Ascending aorta (tissue), 2 donors: ENCODE measurements at regions not wholly inside any gene's neighbourhood (a gene's known extent, or its start where the extent isn't known, plus 50 kb on each side); places are given as distances from the start of the nearest gene placed in this dataset.
"Not testable (repeated sequence)": the region's sequence is repeated elsewhere in the genome, so short reads cannot be mapped to it uniquely, and the experiment has no call there.

ENCODE experiments used
- DNase-seq, 2 donors: peaks; one replicate each; pipeline ENCODE4 v3.0.0-alpha.2; 2019; ENCODE audit warnings: low spot score in 2 of 2
- H3K27ac ChIP-seq, 2 donors: fragments of 200-600 bp; sonication (generic); one replicate each; pipeline ENCODE4 v1.5.1; 2016 to 2017; ENCODE audit warnings: mild to moderate bottlenecking in 1 of 2
- H3K27me3 ChIP-seq: fragments of 200-600 bp; sonication (generic); one replicate; pipeline ENCODE4 v1.5.1; 2017
- H3K36me3 ChIP-seq, 2 donors: fragments of 200-600 bp; sonication (generic); one replicate each; pipeline ENCODE4 v1.5.1; 2016
- H3K4me1 ChIP-seq, 2 donors: fragments of 200-600 bp; sonication (generic); one replicate each; pipeline ENCODE4 v1.5.1; 2016 to 2017; ENCODE audit warnings: mild to moderate bottlenecking in 1 of 2
- H3K4me3 ChIP-seq, 2 donors: fragments of 200-600 bp; sonication (generic); one replicate each; pipeline ENCODE4 v1.5.1; 2016 to 2017; ENCODE audit warnings: mild to moderate bottlenecking in 1 of 2
- H3K9me3 ChIP-seq, 2 donors: fragments of 200-600 bp; sonication (generic); one replicate each; pipeline ENCODE4 v1.5.1; 2016
- CTCF ChIP-seq, 3 experiments: fragments of 200-600 bp in 2 of 3; fragments of 450-650 bp in 1 of 3; sonication (generic) in 2 of 3; IDR thresholded peaks; one replicate each; pipeline ENCODE4 v1.5.1; 2016 to 2019; ENCODE audit warnings: antibody characterized with exemption in 3 of 3, mild to moderate bottlenecking in 1 of 3, moderate library complexity in 1 of 3
- intact Hi-C: fragments of 100-400 bp; cut with DNase I; formaldehyde crosslinking; loops from one replicate; pipeline ENCODE4 v1.15.1; 2023

- no peak for DNase-seq
Measured at GRCh38 chr2:37571587-37572136, 99.8 kb downstream of the CDC42EP3 start.

GRCh38 chr2:37573451-37574388 lies 97.7 kb downstream of the CDC42EP3 start:
- Histone ChIP-seq H3K4me3 (no peak overlapping the region), H3K9me3 (no peaks in the 10 kb centered on the region), H3K36me3 (no peaks in the 10 kb centered on the region), H3K27me3 (no peaks in the 10 kb centered on the region), H3K4me1 (peaks cover 8 to 21% of the 10 kb centered on the region in 2 donors), H3K27ac (no peak overlapping the region)
- DNase-seq, result no peak
- TF ChIP-seq CTCF (IDR thresholded peaks at IDR 0.05), result no peak
- intact Hi-C loops, result loop anchor here (5.0 kb wide), 1 partner anchor 46 kb away; no protein-coding TSS in a partner anchor

More at GRCh38 chr2:37571587-37572136, 99.8 kb downstream of the CDC42EP3 start:
- intact Hi-C loops, result loop anchor here (5.0 kb wide), 1 partner anchor 44 kb away; no protein-coding TSS in a partner anchor
- no peaks in the 10 kb centered on the region for H3K27me3 ChIP-seq
- no peak for TF ChIP-seq CTCF (IDR thresholded peaks at IDR 0.05)
- H3K4me1 ChIP-seq, result peaks cover 8 to 21% of the 10 kb centered on the region in 2 donors
- H3K27ac ChIP-seq, result no peak overlapping the region
- H3K4me3 ChIP-seq, result no peak overlapping the region
- no peaks in the 10 kb centered on the region for H3K9me3 ChIP-seq
- H3K36me3 ChIP-seq, result no peaks in the 10 kb centered on the region

- no peak for TF ChIP-seq CTCF (IDR thresholded peaks at IDR 0.05)
- no peaks in the 10 kb centered on the region for H3K9me3 ChIP-seq
- H3K4me1 ChIP-seq, result peaks cover 0 to 9% of the 10 kb centered on the region in 2 donors
- no peaks in the 10 kb centered on the region for H3K27me3 ChIP-seq
- DNase-seq, result no peak
- intact Hi-C loops, result no loop called here
- H3K4me3 ChIP-seq, result no peak overlapping the region
- no peaks in the 10 kb centered on the region for H3K36me3 ChIP-seq
- H3K27ac ChIP-seq, result no peak overlapping the region
Measured at GRCh38 chr2:37575780-37576179, 95.7 kb downstream of the CDC42EP3 start.

- H3K4me1 ChIP-seq, intact Hi-C loops: not testable (repeated sequence)
Measured at GRCh38 chr2:37576194-37576593, 95.2 kb downstream of the CDC42EP3 start.

GRCh38 chr2:37576831-37577230 lies 94.6 kb downstream of the CDC42EP3 start:
- Histone ChIP-seq H3K27me3 (no peaks in the 10 kb centered on the region), H3K4me3 (no peak overlapping the region), H3K4me1 (peaks cover 0 to 6% of the 10 kb centered on the region in 2 donors), H3K27ac (no peak overlapping the region), H3K36me3 (no peaks in the 10 kb centered on the region), H3K9me3 (no peaks in the 10 kb centered on the region)
- no peak for DNase-seq
- TF ChIP-seq CTCF (IDR thresholded peaks at IDR 0.05), result no peak
- intact Hi-C loops, result no loop called here

More at GRCh38 chr2:37576194-37576593, 95.2 kb downstream of the CDC42EP3 start:
- not testable (repeated sequence) for H3K27me3 ChIP-seq, H3K36me3 ChIP-seq, H3K27ac ChIP-seq, DNase-seq, H3K4me3 ChIP-seq, H3K9me3 ChIP-seq

GRCh38 chr2:37579192-37579713 lies 92.2 kb downstream of the CDC42EP3 start:
- TF ChIP-seq CTCF (IDR thresholded peaks at IDR 0.05), result no peak
- intact Hi-C loops, result no loop called here
- H3K4me1 ChIP-seq, result peaks cover 5 to 14% of the 10 kb centered on the region in 2 donors

GRCh38 chr2:37579949-37580348 lies 91.5 kb downstream of the CDC42EP3 start:
- not testable (repeated sequence) for DNase-seq, H3K27ac ChIP-seq, H3K9me3 ChIP-seq, H3K36me3 ChIP-seq, H3K4me3 ChIP-seq, H3K27me3 ChIP-seq
- intact Hi-C loops, result loop anchor here (5.0 kb wide), 2 partner anchors 37 to 92 kb away; partner anchors contain the start of gene CDC42EP3
- H3K4me1 ChIP-seq, result peaks cover 5 to 20% of the 10 kb centered on the region in 2 donors

More at GRCh38 chr2:37579192-37579713, 92.2 kb downstream of the CDC42EP3 start:
- H3K27ac ChIP-seq, result no peak overlapping the region
- no peaks in the 10 kb centered on the region for H3K27me3 ChIP-seq
- H3K9me3 ChIP-seq, result no peaks in the 10 kb centered on the region
- H3K36me3 ChIP-seq, result no peaks in the 10 kb centered on the region
- H3K4me3 ChIP-seq, result no peak overlapping the region
- no peak for DNase-seq
